Spleen (tissue), 11 donors: ENCODE measurements at regions not wholly inside any gene's neighbourhood (a gene's known extent, or its start where the extent isn't known, plus 50 kb on each side); places are given as distances from the start of the nearest gene placed in this dataset.

Experiments used
- DNase-seq: peaks from one replicate; pipeline ENCODE4 v3.0.0-alpha.2; 2020
- H3K27ac ChIP-seq, 8 donors: fragments of 200-600 bp; sonication (generic) in 7 of 8; 1 replicate in 4 of 8; 2 replicates in 4 of 8; pipeline versions ENCODE4 v1.5.0 to v1.8.0; 2016 to 2021; ENCODE audit warnings: inconsistent platforms in 4 of 8, mild to moderate bottlenecking in 4 of 8, moderate library complexity in 1 of 8
- H3K27me3 ChIP-seq, 7 donors: fragments of 200-600 bp; sonication (generic) in 6 of 7; replicated peaks in 1 of 7; 1 replicate in 4 of 7; 2 replicates in 3 of 7; pipeline versions ENCODE4 v1.5.0 to v1.8.0; 2016 to 2021; ENCODE audit warnings: inconsistent platforms in 3 of 7, mild to moderate bottlenecking in 1 of 7
- H3K36me3 ChIP-seq, 6 donors: fragments of 200-600 bp; sonication (generic) in 5 of 6; 1 replicate in 4 of 6; 2 replicates in 2 of 6; pipeline versions ENCODE4 v1.5.0 to v1.8.0; 2016 to 2021; ENCODE audit warnings: inconsistent platforms in 2 of 6
- H3K4me1 ChIP-seq, 6 donors: fragments of 200-600 bp; sonication (generic) in 5 of 6; 1 replicate in 3 of 6; 2 replicates in 3 of 6; pipeline versions ENCODE4 v1.5.0 to v1.8.0; 2016 to 2021; ENCODE audit warnings: inconsistent platforms in 3 of 6
- H3K4me3 ChIP-seq, 8 donors: fragments of 200-600 bp; sonication (generic) in 7 of 8; 1 replicate in 4 of 8; 2 replicates in 4 of 8; pipeline versions ENCODE4 v1.5.0 to v1.8.0; 2016 to 2021; ENCODE audit warnings: inconsistent platforms in 4 of 8, mild to moderate bottlenecking in 4 of 8, moderate library complexity in 2 of 8
- H3K9me3 ChIP-seq, 8 donors: fragments of 200-600 bp; sonication (generic) in 7 of 8; 1 replicate in 4 of 8; 2 replicates in 4 of 8; pipeline versions ENCODE4 v1.5.0 to v1.8.0; 2016 to 2021; ENCODE audit warnings: inconsistent platforms in 4 of 8
- POLR2A ChIP-seq, 3 donors: fragments of 450-650 bp; IDR thresholded peaks; one replicate each; pipeline ENCODE4 v1.5.1; 2017; ENCODE audit warnings: antibody characterized with exemption in 3 of 3, mild to moderate bottlenecking in 1 of 3
- POLR2AphosphoS5 ChIP-seq, 3 donors: sonication (generic); formaldehyde crosslinking; IDR thresholded peaks; one replicate each; pipeline ENCODE4 v1.5.1; 2017; ENCODE audit warnings: antibody characterized with exemption in 3 of 3
- WGBS, 5 donors: extraction: QIAGEN DNeasy Blood & Tissue Kit in 3 of 5; methylation state at CpG; one replicate each; pipeline versions ENCODE4 v1.1.5 to v1.1.7; 2013 to 2018; 5-methylcytosine and 5-hydroxymethylcytosine counted together
- intact Hi-C: fragments of 100-400 bp; cut with DNase I; formaldehyde crosslinking; loops from one replicate; pipeline ENCODE4 v1.15.0; 2023; ENCODE audit warnings: low total_unique reads
- TF ChIP-seq, protein P1 (sequence below), 11 experiments: fragments of 200-600 bp in 7 of 11; fragments of 450-650 bp in 4 of 11; sonication (generic) in 4 of 11; IDR thresholded peaks in 8 of 11; conservative IDR thresholded peaks in 3 of 11; 1 replicate in 7 of 11; 2 replicates in 4 of 11; pipeline versions ENCODE4 v1.4.0 to v1.8.0; 2016 to 2021; ENCODE audit warnings: antibody characterized with exemption in 11 of 11, inconsistent platforms in 4 of 11, mild to moderate bottlenecking in 1 of 11
- donor health status: healthy with polysubstance abuse.
- donor health status: DM: no; HTN: no; CAD: no; lungs with moderate emphysema.
- donor health status: DM: no; HTN: no; CAD: no.
- donor health status: Bipolar disorder and iron deficiency.
- donor health status: healthy.
- donor health status: DM: no; HTN: no; CAD: no.
- donor health status: DM: yes; HTN: yes; CAD: no.

GRCh38 chr6:21489826-21490225 lies 103.7 kb upstream of the SOX4 start:
- no peak for DNase-seq
- no peak for TF ChIP-seq POLR2A (IDR thresholded peaks at IDR 0.05)
- TF ChIP-seq, protein P1, sequence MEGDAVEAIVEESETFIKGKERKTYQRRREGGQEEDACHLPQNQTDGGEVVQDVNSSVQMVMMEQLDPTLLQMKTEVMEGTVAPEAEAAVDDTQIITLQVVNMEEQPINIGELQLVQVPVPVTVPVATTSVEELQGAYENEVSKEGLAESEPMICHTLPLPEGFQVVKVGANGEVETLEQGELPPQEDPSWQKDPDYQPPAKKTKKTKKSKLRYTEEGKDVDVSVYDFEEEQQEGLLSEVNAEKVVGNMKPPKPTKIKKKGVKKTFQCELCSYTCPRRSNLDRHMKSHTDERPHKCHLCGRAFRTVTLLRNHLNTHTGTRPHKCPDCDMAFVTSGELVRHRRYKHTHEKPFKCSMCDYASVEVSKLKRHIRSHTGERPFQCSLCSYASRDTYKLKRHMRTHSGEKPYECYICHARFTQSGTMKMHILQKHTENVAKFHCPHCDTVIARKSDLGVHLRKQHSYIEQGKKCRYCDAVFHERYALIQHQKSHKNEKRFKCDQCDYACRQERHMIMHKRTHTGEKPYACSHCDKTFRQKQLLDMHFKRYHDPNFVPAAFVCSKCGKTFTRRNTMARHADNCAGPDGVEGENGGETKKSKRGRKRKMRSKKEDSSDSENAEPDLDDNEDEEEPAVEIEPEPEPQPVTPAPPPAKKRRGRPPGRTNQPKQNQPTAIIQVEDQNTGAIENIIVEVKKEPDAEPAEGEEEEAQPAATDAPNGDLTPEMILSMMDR (IDR thresholded peaks at IDR 0.05 in 8 of 11, conservative IDR thresholded peaks at IDR 0.05 in 3 of 11) = no peak
- no peak for TF ChIP-seq POLR2AphosphoS5 (IDR thresholded peaks at IDR 0.05)
- Histone ChIP-seq H3K36me3 (no peaks in the 10 kb centered on the region), H3K9me3 (no peaks in the 10 kb centered on the region), H3K27ac (no peak overlapping the region), H3K4me1 (no peaks in the 10 kb centered on the region), H3K4me3 (no peak overlapping the region), H3K27me3 (peaks cover 0 to 8% (median 0%) of the 10 kb centered on the region in 7 donors)
- 65 to 87% (median 80%) methylated on average over 3 of the region's 3 CpGs for WGBS, 5 donors
- intact Hi-C loops = no loop called here

DNA sequence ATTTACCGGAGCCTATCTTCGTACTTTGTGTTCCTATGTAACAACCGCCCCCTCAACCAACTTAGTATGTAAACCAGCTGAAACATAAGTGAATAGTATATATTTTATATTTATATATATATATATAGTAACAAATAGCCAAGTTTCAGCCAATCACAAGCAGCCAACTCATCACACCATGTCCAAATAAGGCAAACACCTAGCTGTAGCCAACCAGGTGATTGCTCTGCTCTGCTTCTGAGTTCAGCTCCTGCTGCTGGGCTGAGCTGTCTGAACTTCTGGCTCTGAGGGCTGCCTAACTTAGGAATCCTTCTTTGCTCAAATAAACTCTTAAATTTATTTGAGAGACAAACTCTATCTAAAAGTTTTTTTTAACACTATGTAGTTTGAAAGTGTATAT lies 101.6 kb upstream of the SOX4 start:
- H3K36me3 ChIP-seq = no peaks in the 10 kb centered on the region
- TF ChIP-seq POLR2AphosphoS5 (IDR thresholded peaks at IDR 0.05) (no peak), POLR2A (IDR thresholded peaks at IDR 0.05) (no peak)
- TF ChIP-seq, protein P1 (IDR thresholded peaks at IDR 0.05 in 8 of 11, conservative IDR thresholded peaks at IDR 0.05 in 3 of 11) = no peak
- WGBS, 5 donors = 93 to 97% (median 96%) methylated on average over 3 of the region's 3 CpGs
- H3K4me3 ChIP-seq = no peak overlapping the region
- H3K27ac ChIP-seq = no peak overlapping the region
- no peaks in the 10 kb centered on the region for H3K9me3 ChIP-seq
- no peak for DNase-seq
- no peaks in the 10 kb centered on the region for H3K4me1 ChIP-seq
- intact Hi-C loops = no loop called here
- H3K27me3 ChIP-seq = peaks cover 0 to 5% (median 0%) of the 10 kb centered on the region in 7 donors

DNA sequence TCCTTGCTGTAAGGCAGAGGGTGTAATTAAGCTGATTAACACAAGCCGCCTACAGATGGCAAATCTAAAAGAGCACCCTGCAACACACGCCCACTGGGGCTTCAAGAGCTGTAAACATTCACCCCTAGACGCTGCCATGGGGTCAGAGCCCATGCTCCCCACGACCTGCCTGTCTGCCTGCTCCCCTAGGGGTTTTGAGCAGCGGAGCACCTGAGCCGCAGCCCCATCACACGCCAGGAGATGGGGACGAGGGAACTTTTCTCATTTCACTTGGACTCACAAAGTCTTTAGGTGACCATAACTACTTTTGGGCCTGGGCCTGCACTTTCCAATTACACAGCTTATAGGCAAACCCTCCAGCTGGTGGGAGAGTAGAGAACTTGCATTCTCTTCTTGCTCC lies 99.0 kb upstream of the SOX4 start:
- H3K4me1 ChIP-seq = no peaks in the 10 kb centered on the region
- DNase-seq = no peak
- no peaks in the 10 kb centered on the region for H3K36me3 ChIP-seq
- H3K27me3 ChIP-seq = no peaks in the 10 kb centered on the region
- no peaks in the 10 kb centered on the region for H3K9me3 ChIP-seq
- intact Hi-C loops = no loop called here
- H3K4me3 ChIP-seq = no peak overlapping the region
- TF ChIP-seq POLR2A (IDR thresholded peaks at IDR 0.05) (no peak), POLR2AphosphoS5 (IDR thresholded peaks at IDR 0.05) (no peak)
- TF ChIP-seq, protein P1 (IDR thresholded peaks at IDR 0.05 in 8 of 11, conservative IDR thresholded peaks at IDR 0.05 in 3 of 11) = no peak
- no peak overlapping the region for H3K27ac ChIP-seq
- WGBS, 5 donors = 76 to 88% (median 86%) methylated on average over 8 of the region's 8 CpGs

GRCh38 chr6:21496196-21496595 lies 97.4 kb upstream of the SOX4 start:
- DNase-seq = no peak

More at GRCh38 chr6:21496196-21496595, 97.4 kb upstream of the SOX4 start:
- no peak for TF ChIP-seq POLR2AphosphoS5 (IDR thresholded peaks at IDR 0.05)
- TF ChIP-seq, protein P1 (IDR thresholded peaks at IDR 0.05 in 8 of 11, conservative IDR thresholded peaks at IDR 0.05 in 3 of 11) = no peak
- TF ChIP-seq POLR2A (IDR thresholded peaks at IDR 0.05) = no peak
- Histone ChIP-seq H3K27me3 (no peaks in the 10 kb centered on the region), H3K4me3 (no peak overlapping the region), H3K4me1 (no peaks in the 10 kb centered on the region), H3K9me3 (no peaks in the 10 kb centered on the region), H3K36me3 (no peaks in the 10 kb centered on the region), H3K27ac (no peak overlapping the region)
- WGBS, 5 donors = 75 to 88% (median 77%) methylated on average over 3 of the region's 3 CpGs
- intact Hi-C loops = no loop called here
